Natural killer cell (primary cell): ENCODE measurements at regions not wholly inside any gene's neighbourhood (a gene's known extent, or its start where the extent isn't known, plus 50 kb on each side); places are given as distances from the start of the nearest gene placed in this dataset.

Experiments used
- ATAC-seq, 3 donors: fragments of 150-1000 bp in 2 of 3; fragments of 200-7000 bp in 1 of 3; cut with Tn5 transposase; 1 replicate in 1 of 3; 2 replicates in 2 of 3; pipeline ENCODE4 v1.10.0; 2021; ENCODE audit warnings: mild to moderate bottlenecking in 2 of 3, moderate library complexity in 2 of 3
- DNase-seq, 2 donors: peaks; one replicate each; pipeline versions ENCODE4 v3.0.0 to v3.0.0-alpha.2; 2013 to 2021; ENCODE audit warnings: mixed read lengths in 1 of 2
- H3K27ac ChIP-seq: one replicate; pipeline ENCODE4 v1.5.1; 2013; ENCODE audit warnings: mild to moderate bottlenecking, low read length
- H3K27me3 ChIP-seq: one replicate; pipeline ENCODE4 v1.6.1; 2013; ENCODE audit warnings: low read length; ENCODE audit not compliant: control insufficient read depth, insufficient read depth
- H3K36me3 ChIP-seq: one replicate; pipeline ENCODE4 v1.6.1; 2013; ENCODE audit warnings: low read length; ENCODE audit not compliant: control insufficient read depth, insufficient read depth
- H3K4me1 ChIP-seq: one replicate; pipeline ENCODE4 v1.6.1; 2013; ENCODE audit warnings: low read length; ENCODE audit not compliant: control insufficient read depth, insufficient read depth
- H3K4me3 ChIP-seq: one replicate; pipeline ENCODE4 v1.5.1; 2013; ENCODE audit warnings: low read length
- H3K9me3 ChIP-seq: one replicate; pipeline ENCODE4 v1.6.1; 2013; ENCODE audit warnings: low read length; ENCODE audit not compliant: control insufficient read depth, insufficient read depth
- H3K27ac Mint-ChIP-seq, 2 donors: one replicate each; pipeline ENCODE4 v1.8.0; 2022; ENCODE audit warnings: mild to moderate bottlenecking in 2 of 2, mixed read lengths in 2 of 2, moderate library complexity in 1 of 2
- H3K27me3 Mint-ChIP-seq, 2 donors: one replicate each; pipeline ENCODE4 v1.8.0; 2022; ENCODE audit warnings: low read depth in 2 of 2, mixed read lengths in 2 of 2
- H3K36me3 Mint-ChIP-seq: one replicate; pipeline ENCODE4 v1.8.0; 2022; ENCODE audit warnings: mixed read lengths
- H3K4me1 Mint-ChIP-seq, 2 donors: one replicate each; pipeline ENCODE4 v1.8.0; 2022; ENCODE audit warnings: mixed read lengths in 2 of 2
- H3K4me3 Mint-ChIP-seq: one replicate; pipeline ENCODE4 v1.8.0; 2022; ENCODE audit warnings: mild to moderate bottlenecking, moderate library complexity, mixed read lengths
- H3K9me3 Mint-ChIP-seq, 2 donors: one replicate each; pipeline ENCODE4 v1.8.0; 2022; ENCODE audit warnings: mixed read lengths in 2 of 2
- CTCF ChIP-seq: fragments of 200-600 bp; IDR thresholded peaks from one replicate; pipeline ENCODE4 v1.8.0; 2022; ENCODE audit warnings: antibody characterized with exemption
- WGBS: methylation state at CpG from one replicate; pipeline ENCODE4 v1.1.7; 2013; ENCODE audit warnings: missing lambda C conversion rate; ENCODE audit not compliant: insufficient coverage; 5-methylcytosine and 5-hydroxymethylcytosine counted together
- intact Hi-C: fragments of 100-400 bp; cut with micrococcal nuclease; formaldehyde crosslinking; loops from one replicate; pipeline ENCODE4 v1.14.2; 2022

- H3K4me3 ChIP-seq: no peak overlapping the region
- H3K4me1 ChIP-seq: no peaks in the 10 kb centered on the region
- no peaks in the 10 kb centered on the region for H3K27me3 ChIP-seq
- no peaks in the 10 kb centered on the region for H3K36me3 ChIP-seq
- peaks cover 6 to 10% of the 10 kb centered on the region in 2 donors for H3K27me3 Mint-ChIP-seq
- ATAC-seq (no peak), DNase-seq (no peak)
- H3K36me3 Mint-ChIP-seq: no peaks in the 10 kb centered on the region
- H3K9me3 ChIP-seq: no peaks in the 10 kb centered on the region
- 93% methylated on average over 7 of the region's 7 CpGs for WGBS
- no peak overlapping the region for H3K4me3 Mint-ChIP-seq
- intact Hi-C loops: no loop called here
- H3K9me3 Mint-ChIP-seq: no peaks in the 10 kb centered on the region
- H3K27ac Mint-ChIP-seq: no peak overlapping the region
- H3K4me1 Mint-ChIP-seq: no peaks in the 10 kb centered on the region
- no peak for TF ChIP-seq CTCF
- H3K27ac ChIP-seq: no peak overlapping the region
These were observed 464.6 kb downstream of the CDH26 start for GRCh38 chr20:60422848-60423247.

GRCh38 chr20:60424267-60424902, 466.2 kb downstream of the CDH26 start:
- DNase-seq (no peak), ATAC-seq (no peak)
- intact Hi-C loops: no loop called here
- Mint-ChIP-seq H3K4me1 (no peaks in the 10 kb centered on the region), H3K27me3 (no peaks in the 10 kb centered on the region), H3K9me3 (no peaks in the 10 kb centered on the region), H3K36me3 (no peaks in the 10 kb centered on the region), H3K4me3 (no peak overlapping the region), H3K27ac (no peak overlapping the region)
- H3K27ac ChIP-seq: no peak overlapping the region
- WGBS: 72% methylated on average over 4 of the region's 4 CpGs
- no peak overlapping the region for H3K4me3 ChIP-seq
- H3K9me3 ChIP-seq: no peaks in the 10 kb centered on the region
- H3K4me1 ChIP-seq: no peaks in the 10 kb centered on the region
- H3K36me3 ChIP-seq: no peaks in the 10 kb centered on the region
- TF ChIP-seq CTCF: no peak
- H3K27me3 ChIP-seq: no peaks in the 10 kb centered on the region

- Histone ChIP-seq H3K36me3 (no peaks in the 10 kb centered on the region), H3K4me1 (no peaks in the 10 kb centered on the region), H3K27me3 (no peaks in the 10 kb centered on the region), H3K27ac (no peak overlapping the region), H3K4me3 (no peak overlapping the region), H3K9me3 (no peaks in the 10 kb centered on the region)
- Mint-ChIP-seq H3K27me3 (no peaks in the 10 kb centered on the region), H3K4me1 (no peaks in the 10 kb centered on the region), H3K27ac (no peak overlapping the region), H3K9me3 (no peaks in the 10 kb centered on the region), H3K4me3 (no peak overlapping the region), H3K36me3 (no peaks in the 10 kb centered on the region)
- DNase-seq (no peak), ATAC-seq (no peak)
- WGBS: 92% methylated on average over 6 of the region's 6 CpGs
- no peak for TF ChIP-seq CTCF
- intact Hi-C loops: no loop called here
These were observed 469.3 kb downstream of the CDH26 start for GRCh38 chr20:60427516-60427915.

GRCh38 chr20:60428651-60429050, 470.4 kb downstream of the CDH26 start:
- whole genome bisulfite sequencing: 69% methylated on average over 2 of the region's 2 CpGs
- no peaks in the 10 kb centered on the region for H3K27me3 Mint-ChIP-seq

More at GRCh38 chr20:60428651-60429050, 470.4 kb downstream of the CDH26 start:
- Histone ChIP-seq H3K4me1 (no peaks in the 10 kb centered on the region), H3K4me3 (no peak overlapping the region), H3K36me3 (no peaks in the 10 kb centered on the region), H3K27me3 (no peaks in the 10 kb centered on the region), H3K27ac (no peak overlapping the region), H3K9me3 (no peaks in the 10 kb centered on the region)
- H3K36me3 Mint-ChIP-seq: no peaks in the 10 kb centered on the region
- H3K27ac Mint-ChIP-seq: no peak overlapping the region
- intact Hi-C loops: no loop called here
- H3K9me3 Mint-ChIP-seq: no peaks in the 10 kb centered on the region
- no peak for DNase-seq
- H3K4me3 Mint-ChIP-seq: no peak overlapping the region
- H3K4me1 Mint-ChIP-seq: no peaks in the 10 kb centered on the region
- ATAC-seq: no peak
- no peak for TF ChIP-seq CTCF
